ENCODE measurements at regions not wholly inside any gene's neighbourhood (a gene's known extent, or its start where the extent isn't known, plus 50 kb on each side); places are given as distances from the start of the nearest gene placed in this dataset.
"Not testable (repeated sequence)": the region's sequence is repeated elsewhere in the genome, so short reads cannot be mapped to it uniquely, and the experiment has no call there.

GRCh38 chr22:48401523-48401922 lies 1426.2 kb downstream of the BRD1 start:
- WGBS (ENCODE audit: insufficient coverage) = 100% methylated on average over 1 of the region's 1 CpG
- peaks cover 0 to 11% of the 10 kb centered on the region in 2 experiments for H3K27me3 ChIP-seq (replicated peaks in 1 of 2; ENCODE audit: control insufficient read depth in 2 of 2, extremely low read depth in 1 of 2, insufficient read depth in 2 of 2, low read length in 1 of 2)
- CTCF ChIA-PET; H3K9me3 ChIP-seq; H3K27ac ChIP-seq (ENCODE audit: low read length); H3K9me3 Mint-ChIP-seq; DNase-seq; POLR2A ChIA-PET; H3K4me1 ChIP-seq (ENCODE audit: control insufficient read depth in 1 of 2, extremely low read depth in 1 of 2, insufficient read depth in 2 of 2, low read length in 2 of 2); H3K4me3 Mint-ChIP-seq; H3K36me3 ChIP-seq (ENCODE audit: control insufficient read depth in 2 of 2, extremely low read depth in 1 of 2, insufficient read depth in 1 of 2, low read length in 1 of 2); H3K4me1 Mint-ChIP-seq; ATAC-seq (replicated peaks in 1 of 4); H3K36me3 Mint-ChIP-seq; H3K27ac Mint-ChIP-seq; H3K4me3 ChIP-seq (ENCODE audit: control insufficient read depth in 1 of 2, extremely low read depth in 1 of 2, low read length in 1 of 2): not testable (repeated sequence)
- H3K27me3 Mint-ChIP-seq = peaks cover 1 to 12% of the 10 kb centered on the region in 2 donors

GRCh38 chr22:48398181-48398905 lies 1429.3 kb downstream of the BRD1 start:
- Mint-ChIP-seq H3K4me3 (no peak overlapping the region), H3K36me3 (no peaks in the 10 kb centered on the region), H3K4me1 (no peaks in the 10 kb centered on the region), H3K9me3 (no peaks in the 10 kb centered on the region), H3K27ac (no peak overlapping the region), H3K27me3 (peaks cover 1 to 12% of the 10 kb centered on the region in 2 donors)
- H3K4me1 ChIP-seq (ENCODE audit: control insufficient read depth in 1 of 2, extremely low read depth in 1 of 2, insufficient read depth in 2 of 2, low read length in 2 of 2) = no peaks in the 10 kb centered on the region
- POLR2A ChIA-PET = no interaction called here
- no peaks in the 10 kb centered on the region for H3K36me3 ChIP-seq (ENCODE audit: control insufficient read depth in 2 of 2, extremely low read depth in 1 of 2, insufficient read depth in 1 of 2, low read length in 1 of 2)
- no peak overlapping the region for H3K27ac ChIP-seq (ENCODE audit: low read length)
- DNase-seq (no peak), ATAC-seq (replicated peaks in 1 of 4) (no peak)
- no peaks in the 10 kb centered on the region for H3K9me3 ChIP-seq
- H3K4me3 ChIP-seq (ENCODE audit: control insufficient read depth in 1 of 2, extremely low read depth in 1 of 2, low read length in 1 of 2) = no peak overlapping the region
- WGBS (ENCODE audit: insufficient coverage) = 78% methylated on average over 11 of the region's 11 CpGs
- peaks cover 0 to 19% of the 10 kb centered on the region in 2 experiments for H3K27me3 ChIP-seq (replicated peaks in 1 of 2; ENCODE audit: control insufficient read depth in 2 of 2, extremely low read depth in 1 of 2, insufficient read depth in 2 of 2, low read length in 1 of 2)
- CTCF ChIA-PET = no interaction called here

GRCh38 chr22:48397531-48398180 lies 1430.0 kb downstream of the BRD1 start:
- ATAC-seq (replicated peaks in 1 of 4) (no peak), DNase-seq (no peak)
- Mint-ChIP-seq H3K9me3 (no peaks in the 10 kb centered on the region), H3K27ac (no peak overlapping the region), H3K36me3 (no peaks in the 10 kb centered on the region), H3K27me3 (peaks cover 1 to 12% of the 10 kb centered on the region in 2 donors), H3K4me1 (no peaks in the 10 kb centered on the region), H3K4me3 (no peak overlapping the region)
- POLR2A ChIA-PET = no interaction called here
- Histone ChIP-seq H3K4me3 (ENCODE audit: control insufficient read depth in 1 of 2, extremely low read depth in 1 of 2, low read length in 1 of 2) (no peak overlapping the region), H3K27me3 (replicated peaks in 1 of 2; ENCODE audit: control insufficient read depth in 2 of 2, extremely low read depth in 1 of 2, insufficient read depth in 2 of 2, low read length in 1 of 2) (peaks cover 0 to 19% of the 10 kb centered on the region in 2 experiments), H3K27ac (ENCODE audit: low read length) (no peak overlapping the region), H3K36me3 (ENCODE audit: control insufficient read depth in 2 of 2, extremely low read depth in 1 of 2, insufficient read depth in 1 of 2, low read length in 1 of 2) (no peaks in the 10 kb centered on the region), H3K9me3 (no peaks in the 10 kb centered on the region), H3K4me1 (ENCODE audit: control insufficient read depth in 1 of 2, extremely low read depth in 1 of 2, insufficient read depth in 2 of 2, low read length in 2 of 2) (no peaks in the 10 kb centered on the region)
- WGBS (ENCODE audit: insufficient coverage) = 80% methylated on average over 12 of the region's 16 CpGs
- CTCF ChIA-PET = no interaction called here

GRCh38 chr22:48396785-48397530 lies 1430.7 kb downstream of the BRD1 start:
- WGBS (ENCODE audit: insufficient coverage) = 86% methylated on average over 26 of the region's 31 CpGs
- CTCF ChIA-PET = no interaction called here

GRCh38 chr22:48396091-48396784 lies 1431.4 kb downstream of the BRD1 start:
- CTCF ChIA-PET = no interaction called here
- H3K27me3 Mint-ChIP-seq = peaks cover 1 to 12% of the 10 kb centered on the region in 2 donors
- 82% methylated on average over 13 of the region's 20 CpGs for WGBS (ENCODE audit: insufficient coverage)

More at GRCh38 chr22:48396785-48397530, 1430.7 kb downstream of the BRD1 start:
- Mint-ChIP-seq H3K27ac (no peak overlapping the region), H3K27me3 (peaks cover 1 to 12% of the 10 kb centered on the region in 2 donors), H3K4me1 (no peaks in the 10 kb centered on the region), H3K36me3 (no peaks in the 10 kb centered on the region), H3K4me3 (no peak overlapping the region), H3K9me3 (no peaks in the 10 kb centered on the region)
- Histone ChIP-seq H3K9me3 (no peaks in the 10 kb centered on the region), H3K4me3 (ENCODE audit: control insufficient read depth in 1 of 2, extremely low read depth in 1 of 2, low read length in 1 of 2) (no peak overlapping the region), H3K27ac (ENCODE audit: low read length) (no peak overlapping the region), H3K36me3 (ENCODE audit: control insufficient read depth in 2 of 2, extremely low read depth in 1 of 2, insufficient read depth in 1 of 2, low read length in 1 of 2) (no peaks in the 10 kb centered on the region), H3K27me3 (replicated peaks in 1 of 2; ENCODE audit: control insufficient read depth in 2 of 2, extremely low read depth in 1 of 2, insufficient read depth in 2 of 2, low read length in 1 of 2) (peaks cover 0 to 19% of the 10 kb centered on the region in 2 experiments), H3K4me1 (ENCODE audit: control insufficient read depth in 1 of 2, extremely low read depth in 1 of 2, insufficient read depth in 2 of 2, low read length in 2 of 2) (no peaks in the 10 kb centered on the region)
- no peak for DNase-seq
- ATAC-seq (replicated peaks in 1 of 4) = no peak
- POLR2A ChIA-PET = no interaction called here

GRCh38 chr22:48395201-48395600 lies 1432.5 kb downstream of the BRD1 start:
- Histone ChIP-seq H3K36me3 (ENCODE audit: control insufficient read depth in 2 of 2, extremely low read depth in 1 of 2, insufficient read depth in 1 of 2, low read length in 1 of 2) (no peaks in the 10 kb centered on the region), H3K4me3 (ENCODE audit: control insufficient read depth in 1 of 2, extremely low read depth in 1 of 2, low read length in 1 of 2) (no peak overlapping the region), H3K27me3 (replicated peaks in 1 of 2; ENCODE audit: control insufficient read depth in 2 of 2, extremely low read depth in 1 of 2, insufficient read depth in 2 of 2, low read length in 1 of 2) (peaks cover 0 to 19% of the 10 kb centered on the region in 2 experiments), H3K9me3 (no peaks in the 10 kb centered on the region), H3K27ac (ENCODE audit: low read length) (no peak overlapping the region), H3K4me1 (ENCODE audit: control insufficient read depth in 1 of 2, extremely low read depth in 1 of 2, insufficient read depth in 2 of 2, low read length in 2 of 2) (no peaks in the 10 kb centered on the region)
- Mint-ChIP-seq H3K27ac (no peak overlapping the region), H3K36me3 (no peaks in the 10 kb centered on the region), H3K27me3 (peaks cover 1 to 18% of the 10 kb centered on the region in 2 donors), H3K4me1 (no peaks in the 10 kb centered on the region), H3K4me3 (no peak overlapping the region), H3K9me3 (no peaks in the 10 kb centered on the region)
- WGBS (ENCODE audit: insufficient coverage) = 81% methylated on average over 8 of the region's 13 CpGs
- DNase-seq (no peak), ATAC-seq (replicated peaks in 1 of 4) (no peak)
- ChIA-PET CTCF (no interaction called here), POLR2A (interaction anchor here in 1 of 2 donors (0.6 kb wide), 1 partner anchor 178 kb away, joined by 4 read pairs; no protein-coding TSS in a partner anchor)

More at GRCh38 chr22:48396091-48396784, 1431.4 kb downstream of the BRD1 start:
- no peak overlapping the region for H3K4me3 Mint-ChIP-seq
- POLR2A ChIA-PET = no interaction called here
- H3K4me3 ChIP-seq (ENCODE audit: control insufficient read depth in 1 of 2, extremely low read depth in 1 of 2, low read length in 1 of 2) = no peak overlapping the region
- no peaks in the 10 kb centered on the region for H3K4me1 ChIP-seq (ENCODE audit: control insufficient read depth in 1 of 2, extremely low read depth in 1 of 2, insufficient read depth in 2 of 2, low read length in 2 of 2)
- H3K9me3 ChIP-seq = no peaks in the 10 kb centered on the region
- DNase-seq (no peak), ATAC-seq (replicated peaks in 1 of 4) (no peak)
- no peak overlapping the region for H3K27ac Mint-ChIP-seq
- no peaks in the 10 kb centered on the region for H3K4me1 Mint-ChIP-seq
- no peaks in the 10 kb centered on the region for H3K9me3 Mint-ChIP-seq
- peaks cover 0 to 19% of the 10 kb centered on the region in 2 experiments for H3K27me3 ChIP-seq (replicated peaks in 1 of 2; ENCODE audit: control insufficient read depth in 2 of 2, extremely low read depth in 1 of 2, insufficient read depth in 2 of 2, low read length in 1 of 2)
- no peak overlapping the region for H3K27ac ChIP-seq (ENCODE audit: low read length)
- no peaks in the 10 kb centered on the region for H3K36me3 Mint-ChIP-seq
- no peaks in the 10 kb centered on the region for H3K36me3 ChIP-seq (ENCODE audit: control insufficient read depth in 2 of 2, extremely low read depth in 1 of 2, insufficient read depth in 1 of 2, low read length in 1 of 2)

Measured in T-cell (primary cell).